ENCODE measurements at regions not wholly inside any gene's neighbourhood (a gene's known extent, or its start where the extent isn't known, plus 50 kb on each side); places are given as distances from the start of the nearest gene placed in this dataset.

DNA sequence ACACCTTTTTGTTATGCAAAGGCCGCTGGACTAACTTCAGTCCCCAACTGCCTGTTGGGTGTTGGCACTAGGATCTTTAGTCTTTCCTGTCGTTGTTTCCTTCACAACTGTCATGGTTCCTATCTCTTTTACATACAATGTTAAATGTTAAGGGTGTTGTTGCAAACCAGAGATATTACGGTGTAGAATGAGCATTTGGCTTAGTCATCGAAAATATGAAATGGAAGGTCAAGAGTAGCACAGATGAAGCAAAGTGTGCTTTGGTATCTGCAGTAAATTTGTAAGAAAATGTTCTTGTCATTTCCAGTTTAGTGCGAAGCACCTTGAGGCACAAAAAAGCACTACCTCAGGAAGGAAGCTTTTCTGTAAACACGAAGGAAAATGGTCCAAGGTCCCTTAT is 751.3 kb upstream of the LRFN5 start:
- Histone ChIP-seq H3K4me3 (no peak overlapping the region), H3K4me1 (no peaks in the 10 kb centered on the region), H3K9me3 (replicated peaks in 1 of 11) (peaks cover 8 to 16% (median 11%) of the 10 kb centered on the region in 11 experiments), H3K9ac (no peak overlapping the region), H3K4me2 (no peak overlapping the region), H3K27ac (no peak overlapping the region), H3K36me3 (no peaks in the 10 kb centered on the region), H3K27me3 (no peaks in the 10 kb centered on the region), H4K20me1 (no peaks in the 10 kb centered on the region; a peak in 1 of 22 replicates)
- no peak for TF ChIP-seq Cebpa-rat (IDR thresholded peaks at IDR 0.05)

DNA sequence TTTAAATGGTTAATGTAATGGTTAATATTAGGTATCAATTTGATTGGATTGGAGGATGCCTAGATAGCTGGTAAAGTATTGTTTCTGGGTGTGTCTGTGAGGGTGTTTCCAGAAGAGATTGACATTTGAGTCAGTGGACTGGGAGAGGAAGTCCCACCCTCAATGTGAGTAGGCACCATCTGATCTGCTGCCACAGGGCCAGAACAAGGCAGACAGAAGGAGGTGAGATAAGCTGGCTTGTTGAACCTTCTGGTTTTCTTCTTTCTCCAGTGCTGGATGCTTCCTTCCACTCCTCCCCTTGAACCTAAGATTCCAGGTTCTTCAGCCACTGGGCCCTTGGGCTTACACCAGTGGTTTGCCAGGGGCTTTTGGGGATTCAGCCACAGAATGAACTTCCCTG is 756.5 kb upstream of the LRFN5 start:
- no peak overlapping the region for H3K27ac ChIP-seq
- H3K36me3 ChIP-seq: no peaks in the 10 kb centered on the region
- TF ChIP-seq Cebpa-rat (IDR thresholded peaks at IDR 0.05): no peak
- no peak overlapping the region for H3K9ac ChIP-seq
- H3K27me3 ChIP-seq: no peaks in the 10 kb centered on the region
- H3K9me3 ChIP-seq (replicated peaks in 1 of 11): no peaks in the 10 kb centered on the region
- no peak overlapping the region for H3K4me3 ChIP-seq
- no peaks in the 10 kb centered on the region for H4K20me1 ChIP-seq
- H3K4me2 ChIP-seq: no peak overlapping the region
- H3K4me1 ChIP-seq: no peaks in the 10 kb centered on the region

DNA sequence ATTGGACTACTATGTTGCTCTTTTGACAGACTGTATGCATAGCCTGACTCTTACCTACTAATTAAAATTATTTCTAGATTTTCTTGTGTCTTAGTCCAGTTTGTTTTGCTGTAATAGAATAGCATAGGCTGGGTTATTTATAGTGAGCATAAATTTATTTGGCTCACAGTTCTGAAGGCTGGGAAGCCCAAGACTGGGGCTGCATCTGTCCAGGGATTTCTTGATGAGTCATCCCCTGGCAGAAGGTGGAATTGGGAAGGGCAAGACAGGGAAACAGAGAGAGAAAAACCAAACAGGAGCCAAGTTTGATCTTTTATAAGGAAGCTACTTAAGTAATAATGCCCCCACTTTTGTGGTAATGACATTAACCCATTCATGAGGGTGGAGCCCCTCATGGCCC is 759.2 kb upstream of the LRFN5 start:
- Histone ChIP-seq H3K36me3 (no peaks in the 10 kb centered on the region), H3K4me3 (no peak overlapping the region), H3K4me2 (no peak overlapping the region), H3K9me3 (replicated peaks in 1 of 11) (no peaks in the 10 kb centered on the region), H3K27ac (no peak overlapping the region), H4K20me1 (no peaks in the 10 kb centered on the region), H3K27me3 (no peaks in the 10 kb centered on the region), H3K4me1 (no peaks in the 10 kb centered on the region), H3K9ac (no peak overlapping the region)
- no peak for TF ChIP-seq Cebpa-rat (IDR thresholded peaks at IDR 0.05)

DNA sequence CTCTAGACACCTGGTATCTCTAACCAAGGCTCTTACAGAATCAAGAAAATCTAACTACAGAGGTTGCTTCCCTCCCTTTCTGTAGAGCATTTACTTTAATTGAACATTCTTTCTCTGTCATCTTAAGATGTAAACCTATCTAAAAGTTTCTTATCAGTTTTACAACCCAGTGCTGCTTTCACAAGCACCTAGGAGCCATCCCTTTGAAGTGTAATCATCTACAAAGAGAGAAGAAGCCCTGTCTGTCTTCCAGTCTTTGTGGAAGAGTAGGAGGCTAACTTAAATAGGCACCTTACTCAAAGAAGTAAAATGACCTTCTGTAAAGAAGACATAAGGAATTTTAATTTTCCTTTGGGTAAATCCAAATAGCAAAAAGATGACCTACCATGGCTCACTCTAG is 763.9 kb upstream of the LRFN5 start:
- H3K4me2 ChIP-seq: no peak overlapping the region
- H3K27ac ChIP-seq: no peak overlapping the region
- no peak for TF ChIP-seq Cebpa-rat (IDR thresholded peaks at IDR 0.05)
- no peaks in the 10 kb centered on the region for H3K9me3 ChIP-seq (replicated peaks in 1 of 11)
- no peaks in the 10 kb centered on the region for H3K36me3 ChIP-seq
- no peaks in the 10 kb centered on the region for H3K27me3 ChIP-seq
- no peaks in the 10 kb centered on the region for H4K20me1 ChIP-seq
- H3K4me1 ChIP-seq: peaks cover 0 to 12% (median 0%) of the 10 kb centered on the region in 10 experiments; a peak in 7 of 20 replicates
- H3K4me3 ChIP-seq: no peak overlapping the region
- no peak overlapping the region for H3K9ac ChIP-seq

DNA sequence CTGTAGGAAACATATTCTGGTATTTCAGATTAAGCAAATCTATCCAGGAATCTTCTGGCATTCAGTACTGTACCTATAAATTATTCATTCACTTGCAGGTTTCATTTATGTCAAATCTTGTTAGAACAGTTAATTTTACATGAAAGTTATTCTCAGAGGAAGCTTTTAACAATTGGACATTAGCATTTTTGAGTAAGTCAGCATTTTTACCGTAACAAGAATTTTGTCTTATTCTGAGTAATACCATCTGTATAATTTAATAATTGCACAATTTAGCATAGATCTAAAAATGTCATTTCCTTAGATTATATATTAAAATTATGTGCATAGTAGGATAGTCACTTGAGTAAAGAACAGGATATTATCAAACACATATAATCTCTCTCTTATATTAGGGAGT is 764.8 kb upstream of the LRFN5 start:
- H3K27me3 ChIP-seq: no peaks in the 10 kb centered on the region
- H3K4me2 ChIP-seq: no peak overlapping the region
- no peak overlapping the region for H3K27ac ChIP-seq
- no peak overlapping the region for H3K9ac ChIP-seq
- peaks cover 0 to 12% (median 0%) of the 10 kb centered on the region in 10 experiments; a peak in 7 of 20 replicates for H3K4me1 ChIP-seq
- no peaks in the 10 kb centered on the region for H3K9me3 ChIP-seq (replicated peaks in 1 of 11)
- no peaks in the 10 kb centered on the region for H3K36me3 ChIP-seq
- H4K20me1 ChIP-seq: no peaks in the 10 kb centered on the region
- no peak overlapping the region for H3K4me3 ChIP-seq
- TF ChIP-seq Cebpa-rat (IDR thresholded peaks at IDR 0.05): no peak

DNA sequence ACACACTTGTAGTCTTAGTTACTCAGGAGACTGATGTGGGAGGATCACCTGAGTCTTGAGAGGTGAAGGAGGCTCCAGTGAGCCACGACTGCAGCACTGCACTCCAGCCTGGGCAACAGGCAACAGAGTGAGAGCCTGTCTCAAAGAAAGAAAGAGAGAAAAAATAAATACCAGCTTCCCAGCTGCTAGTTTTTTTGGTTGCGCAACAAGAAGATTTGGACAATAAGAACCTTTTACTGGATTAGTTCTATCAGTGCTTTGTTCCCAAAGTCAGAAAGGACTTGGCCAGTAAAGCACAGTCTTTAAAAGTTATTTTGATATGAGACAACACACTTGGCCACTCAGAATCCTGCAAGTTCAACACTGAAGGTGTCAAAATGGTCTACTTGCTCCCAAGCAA is 768.1 kb upstream of the LRFN5 start:
- Histone ChIP-seq H3K9ac (no peak overlapping the region), H3K36me3 (no peaks in the 10 kb centered on the region), H3K4me1 (peaks cover 0 to 12% (median 0%) of the 10 kb centered on the region in 10 experiments; a peak in 7 of 20 replicates), H3K9me3 (replicated peaks in 1 of 11) (no peaks in the 10 kb centered on the region), H3K4me3 (no peak overlapping the region), H3K27ac (no peak overlapping the region), H4K20me1 (no peaks in the 10 kb centered on the region), H3K4me2 (peak overlapping the region in 5 of 11 experiments; percentile 4 to 37 (median 25); a peak in 3 of 22 replicates), H3K27me3 (no peaks in the 10 kb centered on the region)
- peak in 7 of 11 experiments; percentile 42 to 87 (median 52); a peak in 11 of 22 replicates for TF ChIP-seq Cebpa-rat (IDR thresholded peaks at IDR 0.05)

DNA sequence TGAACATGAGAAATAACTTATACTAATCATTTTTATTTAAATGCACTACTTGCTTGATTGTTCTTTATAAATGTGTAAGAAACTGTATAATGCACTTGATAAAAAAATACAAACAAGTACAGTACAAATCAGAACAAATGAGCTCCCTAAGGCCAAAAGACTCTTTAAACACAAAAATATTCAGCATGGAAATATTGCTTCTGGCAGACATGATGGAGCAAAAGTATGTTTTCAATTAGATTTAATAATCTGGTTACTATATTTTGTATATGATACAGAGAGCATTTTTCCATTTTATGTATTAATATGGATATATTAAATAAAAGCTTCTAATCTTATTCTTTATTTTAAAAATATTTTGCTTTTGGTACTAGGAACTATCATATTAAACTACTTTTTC is 800.2 kb upstream of the LRFN5 start:
- no peak overlapping the region for H3K9ac ChIP-seq
- H3K9me3 ChIP-seq (replicated peaks in 1 of 11): no peaks in the 10 kb centered on the region
- H3K4me1 ChIP-seq: no peaks in the 10 kb centered on the region
- H3K4me3 ChIP-seq: no peak overlapping the region
- H3K4me2 ChIP-seq: no peak overlapping the region
- H4K20me1 ChIP-seq: no peaks in the 10 kb centered on the region
- H3K27ac ChIP-seq: no peak overlapping the region
- no peaks in the 10 kb centered on the region for H3K27me3 ChIP-seq
- no peaks in the 10 kb centered on the region for H3K36me3 ChIP-seq
- TF ChIP-seq Cebpa-rat (IDR thresholded peaks at IDR 0.05): no peak

DNA sequence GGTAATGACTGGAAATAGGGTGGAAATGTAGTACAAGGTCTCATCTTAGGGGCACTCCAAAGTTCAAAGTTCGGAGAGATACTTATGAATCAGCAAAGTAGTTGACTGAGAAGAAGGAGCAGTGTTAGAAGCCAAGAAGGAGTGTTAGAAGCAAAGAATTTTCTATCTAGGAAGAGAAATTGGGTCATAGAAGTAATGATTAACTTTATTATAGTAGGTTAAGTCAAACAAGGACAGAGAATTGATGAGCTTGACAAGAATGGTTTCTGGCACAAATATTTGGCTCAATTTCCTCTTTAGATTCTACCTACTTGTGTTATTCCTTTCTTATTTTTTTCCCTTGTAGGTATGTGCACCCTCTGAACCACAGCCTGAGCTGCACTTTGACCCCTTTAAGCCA is 810.5 kb upstream of the LRFN5 start:
- no peak for TF ChIP-seq Cebpa-rat (IDR thresholded peaks at IDR 0.05)
- Histone ChIP-seq H3K4me1 (no peaks in the 10 kb centered on the region), H3K27me3 (no peaks in the 10 kb centered on the region), H3K9me3 (replicated peaks in 1 of 11) (no peaks in the 10 kb centered on the region), H3K36me3 (no peaks in the 10 kb centered on the region), H3K4me2 (no peak overlapping the region), H3K27ac (no peak overlapping the region), H4K20me1 (no peaks in the 10 kb centered on the region), H3K9ac (no peak overlapping the region), H3K4me3 (no peak overlapping the region)

DNA sequence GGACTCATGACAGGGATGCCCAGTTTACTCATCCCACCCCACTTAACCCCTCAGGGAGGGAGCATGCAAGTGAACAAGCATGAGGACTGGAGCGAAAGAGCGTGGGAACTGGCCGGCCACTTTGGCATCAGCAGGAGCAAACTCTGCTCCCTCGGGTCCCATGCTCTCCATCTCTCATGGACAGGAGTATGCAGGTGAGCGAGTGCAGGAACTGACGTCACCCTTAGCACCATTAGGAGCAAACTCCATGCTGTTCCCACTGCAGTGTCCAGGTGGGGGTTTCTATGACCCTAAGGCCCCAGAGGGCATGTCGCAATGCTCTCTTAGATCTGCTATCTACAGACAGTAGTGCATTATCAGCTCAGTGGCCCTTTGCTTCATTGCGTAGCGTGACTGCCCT is 821.8 kb upstream of the LRFN5 start:
- Histone ChIP-seq H3K4me3 (no peak overlapping the region), H3K9ac (no peak overlapping the region), H3K27me3 (no peaks in the 10 kb centered on the region), H3K36me3 (no peaks in the 10 kb centered on the region), H3K9me3 (replicated peaks in 1 of 11) (no peaks in the 10 kb centered on the region), H4K20me1 (no peaks in the 10 kb centered on the region), H3K4me1 (no peaks in the 10 kb centered on the region), H3K4me2 (no peak overlapping the region), H3K27ac (no peak overlapping the region)
- TF ChIP-seq Cebpa-rat (IDR thresholded peaks at IDR 0.05): no peak

DNA sequence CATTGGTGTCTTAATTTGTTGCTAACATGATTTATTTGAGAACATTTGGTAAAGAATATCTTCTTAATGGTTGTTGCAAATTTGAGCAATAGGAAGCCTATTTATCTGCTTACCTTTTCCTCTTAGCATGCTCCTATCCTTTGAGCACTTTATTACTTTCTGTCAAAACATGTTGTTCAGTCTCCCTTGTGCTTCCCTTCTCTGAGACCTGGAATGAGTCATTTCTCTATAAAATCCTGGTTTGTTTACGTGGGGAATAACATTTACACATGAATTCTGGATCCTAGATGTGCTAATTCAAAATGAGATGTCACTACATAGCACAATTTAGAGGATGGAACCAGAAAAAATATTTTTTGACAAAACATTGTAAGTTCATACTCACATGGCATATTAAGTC is 844.0 kb upstream of the LRFN5 start:
- no peaks in the 10 kb centered on the region for H3K36me3 ChIP-seq

More for the DNA sequence above, 844.0 kb upstream of the LRFN5 start:
- H4K20me1 ChIP-seq: no peaks in the 10 kb centered on the region
- no peak overlapping the region for H3K4me3 ChIP-seq
- no peak for TF ChIP-seq Cebpa-rat (IDR thresholded peaks at IDR 0.05)
- no peaks in the 10 kb centered on the region for H3K27me3 ChIP-seq
- no peak overlapping the region for H3K9ac ChIP-seq
- no peaks in the 10 kb centered on the region for H3K4me1 ChIP-seq
- no peak overlapping the region for H3K27ac ChIP-seq
- H3K4me2 ChIP-seq: no peak overlapping the region
- H3K9me3 ChIP-seq (replicated peaks in 1 of 11): no peaks in the 10 kb centered on the region
